ENCODE measurements at regions not wholly inside any gene's neighbourhood (a gene's known extent, or its start where the extent isn't known, plus 50 kb on each side); places are given as distances from the start of the nearest gene placed in this dataset.
"Not testable (repeated sequence)": the region's sequence is repeated elsewhere in the genome, so short reads cannot be mapped to it uniquely, and the experiment has no call there.

DNA sequence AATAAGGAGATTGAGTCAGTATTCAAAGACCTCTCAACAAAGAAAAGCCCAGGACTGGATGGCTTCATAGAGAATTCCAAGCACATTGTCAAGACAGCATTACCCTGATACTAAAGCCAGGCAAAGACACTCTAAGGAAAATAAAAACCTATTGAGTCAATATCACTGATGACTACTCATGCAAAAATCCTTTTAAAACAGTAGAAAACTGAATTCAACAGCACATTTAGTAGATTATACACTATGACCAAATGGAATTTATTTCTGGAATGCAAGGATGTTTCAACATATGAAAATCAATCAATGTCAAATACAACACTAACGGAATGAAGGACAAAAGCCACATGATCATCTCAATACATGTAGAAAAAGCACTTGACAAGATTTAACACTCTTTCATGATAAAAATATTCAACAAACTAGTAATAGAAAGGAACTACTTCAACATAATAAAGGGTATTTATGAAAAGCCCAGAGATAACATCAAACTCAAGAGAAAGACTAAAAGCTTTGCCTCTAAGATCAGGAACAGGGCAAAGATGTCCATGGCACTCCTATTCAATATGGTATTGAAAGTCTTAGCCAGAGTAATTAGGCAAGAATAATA lies 633.3 kb downstream of the ANKRD50 start:
- DNase-seq (ENCODE audit: low read depth in 3 of 3, low spot score in 1 of 3): no peak

GRCh38 chr4:124083711-124084110 lies 628.8 kb downstream of the ANKRD50 start:
- no peak for DNase-seq (ENCODE audit: low read depth in 3 of 3, low spot score in 1 of 3)

DNA sequence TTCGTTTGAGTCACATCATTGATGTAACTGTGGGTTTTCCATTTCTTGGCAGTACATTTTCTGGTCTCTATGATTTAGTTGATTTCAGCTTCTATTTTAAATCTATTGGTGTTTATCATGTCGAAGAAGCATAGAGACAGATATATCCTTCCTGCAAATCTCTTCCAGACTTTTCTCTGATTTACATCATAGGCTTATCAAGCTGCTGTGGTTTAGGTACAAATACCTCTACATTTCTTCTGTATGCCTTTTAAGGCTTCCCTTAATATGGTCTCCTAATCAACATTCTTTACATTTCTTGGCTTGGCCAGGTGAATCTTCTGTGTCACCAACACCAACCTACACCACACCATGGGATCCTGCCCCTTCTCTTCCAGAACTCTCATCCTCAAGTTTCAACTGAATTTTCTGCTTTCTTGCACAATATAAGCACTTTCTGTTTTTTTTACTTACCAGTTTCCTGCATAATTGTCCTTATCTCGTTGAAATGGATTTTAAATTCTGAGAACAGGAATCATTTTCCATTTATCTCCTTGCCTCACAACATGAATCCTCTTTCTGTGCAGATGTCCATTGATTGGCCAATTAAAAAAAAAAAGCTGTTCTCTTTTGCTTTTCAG lies 626.9 kb downstream of the ANKRD50 start:
- DNase-seq (ENCODE audit: low read depth in 3 of 3, low spot score in 1 of 3): no peak

- no peak for DNase-seq (ENCODE audit: low read depth in 3 of 3, low spot score in 1 of 3)
Measured at GRCh38 chr4:124090021-124090420, 622.5 kb downstream of the ANKRD50 start.

- no peak for DNase-seq (ENCODE audit: low read depth in 3 of 3, low spot score in 1 of 3)
Measured at GRCh38 chr4:124092101-124092500, 620.4 kb downstream of the ANKRD50 start.

GRCh38 chr4:124092541-124092984 lies 620.0 kb downstream of the ANKRD50 start:
- DNase-seq (ENCODE audit: low read depth in 3 of 3, low spot score in 1 of 3): no peak

DNA sequence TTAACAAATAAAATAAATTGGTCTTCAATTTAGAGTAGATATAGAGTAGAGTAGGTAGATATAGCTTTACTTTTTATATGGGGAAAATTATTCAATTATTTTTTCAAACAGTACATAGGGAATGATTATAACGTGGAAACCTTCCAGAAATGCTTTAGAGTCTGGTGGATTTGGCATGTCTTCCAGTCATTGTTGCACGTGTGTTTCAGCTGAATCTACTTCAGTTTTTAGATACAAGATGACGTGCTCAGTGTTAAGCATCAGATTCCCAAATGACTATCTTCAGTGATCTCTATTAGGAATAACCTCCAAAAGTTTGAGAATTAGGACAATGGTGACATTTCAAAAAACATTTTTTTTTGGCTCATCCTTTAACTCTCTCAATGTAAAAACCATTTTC lies 616.9 kb downstream of the ANKRD50 start:
- DNase-seq (ENCODE audit: low read depth in 3 of 3, low spot score in 1 of 3): no peak

- no peak for DNase-seq (ENCODE audit: low read depth in 3 of 3, low spot score in 1 of 3)
Measured at GRCh38 chr4:124096290-124096689, 616.2 kb downstream of the ANKRD50 start.

DNA sequence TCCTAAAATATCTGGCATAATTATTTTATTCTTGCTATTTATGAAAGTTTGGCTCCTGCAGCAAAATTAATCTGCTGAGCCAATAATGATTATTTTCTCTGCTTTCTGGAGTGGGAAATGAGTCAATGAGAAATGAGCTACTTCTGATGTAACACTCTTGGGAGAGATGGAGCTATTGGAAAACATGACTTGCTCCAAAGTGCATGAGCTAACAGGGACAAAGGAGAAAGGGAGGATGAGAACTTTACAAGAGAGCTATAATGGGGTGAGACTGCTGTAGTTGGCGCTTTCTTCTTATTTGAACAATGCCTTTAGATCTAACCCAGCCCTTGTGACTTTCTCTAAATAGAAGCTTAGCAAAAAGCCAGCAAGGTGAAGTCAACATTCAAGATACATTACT lies 615.1 kb downstream of the ANKRD50 start:
- DNase-seq (ENCODE audit: low read depth in 3 of 3, low spot score in 1 of 3): no peak

- no peak for DNase-seq (ENCODE audit: low read depth in 3 of 3, low spot score in 1 of 3)
Measured at GRCh38 chr4:124104101-124104500, 608.4 kb downstream of the ANKRD50 start.

DNA sequence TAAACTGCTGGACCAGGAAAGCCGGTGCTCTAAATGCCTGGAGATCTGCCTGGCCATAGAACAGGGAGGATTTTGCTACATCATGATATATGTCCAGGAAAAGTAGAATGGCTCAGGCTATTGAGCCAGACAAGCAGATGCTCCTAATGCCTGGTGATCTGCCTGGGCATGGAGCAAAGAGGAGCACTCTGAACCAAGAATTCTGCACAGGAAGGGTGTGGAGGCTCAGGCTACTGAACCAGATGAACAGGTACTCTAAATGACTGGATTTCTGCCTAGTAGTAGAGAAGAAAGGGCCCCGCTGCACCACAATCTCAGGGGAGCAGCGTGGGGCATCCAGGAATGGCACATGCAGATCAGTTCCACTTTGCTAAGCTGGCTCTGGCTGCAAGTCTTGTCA lies 607.9 kb downstream of the ANKRD50 start:
- no peak for DNase-seq (ENCODE audit: low read depth in 3 of 3, low spot score in 1 of 3)

- no peak for DNase-seq (ENCODE audit: low read depth in 3 of 3, low spot score in 1 of 3)
Measured at GRCh38 chr4:124105212-124105611, 607.3 kb downstream of the ANKRD50 start.

- no peak for DNase-seq (ENCODE audit: low read depth in 3 of 3, low spot score in 1 of 3)
Measured at GRCh38 chr4:124111411-124111810, 601.1 kb downstream of the ANKRD50 start.

GRCh38 chr4:124111922-124112321 lies 600.6 kb downstream of the ANKRD50 start:
- DNase-seq (ENCODE audit: low read depth in 3 of 3, low spot score in 1 of 3): no peak

DNA sequence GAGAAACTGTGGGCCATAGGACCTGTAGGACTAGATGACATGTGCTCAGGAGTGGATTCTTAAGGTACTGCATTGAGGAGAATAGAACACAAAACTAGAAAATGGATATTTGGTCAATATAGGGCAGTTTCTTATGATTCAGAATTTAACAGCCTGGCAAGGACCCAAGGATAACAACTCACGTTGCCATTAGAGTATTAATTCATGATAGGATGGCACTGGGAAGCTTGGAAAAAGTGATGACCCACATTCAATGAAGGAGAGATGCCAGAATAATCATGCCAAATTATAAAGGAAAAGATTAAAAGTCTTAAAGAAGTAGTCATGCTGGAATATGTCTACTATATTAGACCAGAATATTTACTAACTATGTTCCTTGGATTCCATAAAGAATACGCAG lies 594.5 kb downstream of the ANKRD50 start:
- DNase-seq (ENCODE audit: low read depth in 3 of 3, low spot score in 1 of 3): no peak

GRCh38 chr4:124121461-124121971 lies 591.0 kb downstream of the ANKRD50 start:
- DNase-seq (ENCODE audit: low read depth in 3 of 3, low spot score in 1 of 3): no peak

- no peak for DNase-seq (ENCODE audit: low read depth in 3 of 3, low spot score in 1 of 3)
Measured at GRCh38 chr4:124123181-124123580, 589.4 kb downstream of the ANKRD50 start.

DNA sequence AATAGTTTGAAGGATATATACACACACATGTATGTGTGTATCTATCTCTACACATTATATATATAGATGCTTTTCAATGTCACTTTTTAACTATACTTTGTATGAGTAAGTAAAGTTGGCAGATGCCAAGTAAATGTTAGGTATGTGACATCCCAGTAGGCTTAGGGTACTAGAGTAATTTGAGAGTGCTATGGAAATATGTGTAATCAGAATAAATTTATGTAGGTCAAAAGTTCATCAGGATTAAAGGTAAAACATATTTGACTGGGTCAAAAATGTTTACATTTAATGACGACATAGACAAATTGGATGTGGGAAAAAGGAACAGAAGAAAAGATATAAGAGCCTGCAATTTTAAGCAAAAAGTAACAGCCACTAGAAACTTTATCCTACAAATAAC lies 588.8 kb downstream of the ANKRD50 start:
- DNase-seq (ENCODE audit: low read depth in 3 of 3, low spot score in 1 of 3): no peak

DNA sequence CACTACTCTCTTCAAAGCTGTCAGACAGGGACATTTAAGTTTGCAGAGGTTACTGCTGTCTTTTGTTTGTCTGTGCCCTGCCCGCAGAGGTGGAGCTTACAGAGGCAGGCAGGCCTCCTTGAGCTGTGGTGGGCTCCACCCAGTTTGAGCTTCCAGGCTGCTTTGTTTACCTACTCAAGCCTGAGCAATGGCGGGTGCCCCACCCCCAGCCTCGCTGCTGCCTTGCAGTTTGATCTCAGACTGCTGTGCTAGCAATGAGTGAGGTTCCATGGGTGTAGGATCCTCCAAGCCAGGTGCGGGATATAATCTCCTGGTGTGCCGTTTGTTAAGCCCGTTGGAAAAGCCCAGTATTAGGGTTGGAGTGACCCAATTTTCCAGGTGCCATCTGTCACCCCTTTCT lies 581.2 kb downstream of the ANKRD50 start:
- not testable (repeated sequence) for DNase-seq (ENCODE audit: low read depth in 3 of 3, low spot score in 1 of 3)

DNA sequence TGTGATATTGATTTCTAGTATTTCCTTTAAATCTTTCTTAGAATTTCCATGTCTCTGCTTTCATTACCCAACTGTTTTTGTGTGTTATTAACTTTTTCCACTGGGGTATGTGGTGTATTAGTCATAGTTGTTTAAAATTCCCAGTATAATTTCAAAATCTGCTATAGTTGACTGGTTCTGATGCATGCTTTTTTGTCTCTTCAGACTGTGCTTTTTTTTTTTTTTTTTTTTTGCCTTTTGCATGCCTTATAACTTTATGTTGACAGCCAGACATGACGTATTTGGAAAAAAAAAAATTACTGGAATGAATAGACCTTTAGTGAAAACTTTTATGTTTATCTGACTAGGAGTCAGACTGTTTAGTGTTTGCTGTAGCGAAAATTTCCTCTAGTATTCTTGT lies 580.4 kb downstream of the ANKRD50 start:
- no peak for DNase-seq (ENCODE audit: low read depth in 3 of 3, low spot score in 1 of 3)

- DNase-seq (ENCODE audit: low read depth in 3 of 3, low spot score in 1 of 3): no peak
Measured at GRCh38 chr4:124133753-124134152, 578.8 kb downstream of the ANKRD50 start.

- DNase-seq (ENCODE audit: low read depth in 3 of 3, low spot score in 1 of 3): no peak
Measured at GRCh38 chr4:124135409-124135813, 577.1 kb downstream of the ANKRD50 start.

DNA sequence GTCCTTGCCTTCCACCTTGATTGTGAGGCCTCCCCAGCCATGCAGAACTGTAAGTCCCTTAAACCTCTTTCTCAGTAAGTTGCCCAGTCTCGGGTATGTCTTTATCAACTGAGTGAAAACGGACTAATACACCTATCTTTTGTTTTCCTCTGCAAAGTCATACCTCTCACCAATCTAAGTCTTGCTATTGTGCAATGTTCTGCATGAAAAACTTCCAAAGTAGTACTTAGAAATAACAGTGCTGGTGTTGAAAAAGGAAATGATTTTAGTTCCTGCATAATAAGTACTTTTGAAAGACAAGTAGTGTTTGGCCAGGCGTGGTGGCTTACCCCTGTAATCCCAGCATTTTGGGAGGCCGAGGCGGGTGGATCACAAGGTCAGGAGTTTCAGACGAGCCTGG lies 573.5 kb downstream of the ANKRD50 start:
- no peak for DNase-seq (ENCODE audit: low read depth in 3 of 3, low spot score in 1 of 3)
